ENCODE measurements at regions not wholly inside any gene's neighbourhood (a gene's known extent, or its start where the extent isn't known, plus 50 kb on each side); places are given as distances from the start of the nearest gene placed in this dataset.

DNA sequence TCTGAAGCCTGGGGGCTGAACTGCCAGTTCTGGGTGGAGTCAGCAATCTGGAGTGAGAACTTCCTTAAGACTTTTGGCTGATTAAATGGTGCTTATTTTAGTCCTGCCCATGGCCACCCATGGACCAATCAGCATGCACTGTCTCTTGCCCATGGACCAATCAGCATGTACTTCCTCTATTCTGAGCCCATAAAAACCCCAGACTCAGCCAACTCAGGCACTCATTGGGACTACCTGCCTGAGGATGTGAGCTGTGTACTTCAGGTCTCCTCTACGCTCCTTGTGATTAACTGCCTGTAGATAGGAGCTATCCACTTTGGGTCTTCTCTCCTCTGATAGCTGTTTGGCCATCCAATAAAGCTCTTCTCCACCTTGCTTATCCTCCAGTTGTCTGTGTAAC lies 342.3 kb upstream of the CCDC179 start:
- no peak for TF ChIP-seq CTCF (IDR thresholded peaks at IDR 0.05; ENCODE audit: control extremely low read depth, extremely low read depth)
- 94 to 100% methylated on average over 1 of the region's 1 CpG for WGBS, 2 donors
- H3K4me3 ChIP-seq: no peak overlapping the region
- ATAC-seq (ENCODE audit: insufficient read depth, low FRiP score) (no peak), DNase-seq (no peak)
- H3K4me1 ChIP-seq (ENCODE audit: control insufficient read depth in 5 of 5, insufficient read depth in 5 of 5, low read length in 5 of 5): no peaks in the 10 kb centered on the region
- no peak overlapping the region for H3K9ac ChIP-seq (ENCODE audit: insufficient read depth in 1 of 2, low read length in 2 of 2)
- H3K27me3 ChIP-seq (ENCODE audit: control insufficient read depth in 3 of 3, insufficient read depth in 3 of 3, low read length in 2 of 3): no peaks in the 10 kb centered on the region
- no peaks in the 10 kb centered on the region for H3K36me3 ChIP-seq (ENCODE audit: control insufficient read depth in 4 of 4, insufficient read depth in 4 of 4, low read length in 4 of 4)
- H3K9me3 ChIP-seq (ENCODE audit: control insufficient read depth in 4 of 4, insufficient read depth in 3 of 4, low read length in 3 of 4): peaks cover 0 to 18% (median 3%) of the 10 kb centered on the region in 4 donors
- no peak overlapping the region for H3K27ac ChIP-seq (ENCODE audit: low read depth in 1 of 2, low read length in 1 of 2)

DNA sequence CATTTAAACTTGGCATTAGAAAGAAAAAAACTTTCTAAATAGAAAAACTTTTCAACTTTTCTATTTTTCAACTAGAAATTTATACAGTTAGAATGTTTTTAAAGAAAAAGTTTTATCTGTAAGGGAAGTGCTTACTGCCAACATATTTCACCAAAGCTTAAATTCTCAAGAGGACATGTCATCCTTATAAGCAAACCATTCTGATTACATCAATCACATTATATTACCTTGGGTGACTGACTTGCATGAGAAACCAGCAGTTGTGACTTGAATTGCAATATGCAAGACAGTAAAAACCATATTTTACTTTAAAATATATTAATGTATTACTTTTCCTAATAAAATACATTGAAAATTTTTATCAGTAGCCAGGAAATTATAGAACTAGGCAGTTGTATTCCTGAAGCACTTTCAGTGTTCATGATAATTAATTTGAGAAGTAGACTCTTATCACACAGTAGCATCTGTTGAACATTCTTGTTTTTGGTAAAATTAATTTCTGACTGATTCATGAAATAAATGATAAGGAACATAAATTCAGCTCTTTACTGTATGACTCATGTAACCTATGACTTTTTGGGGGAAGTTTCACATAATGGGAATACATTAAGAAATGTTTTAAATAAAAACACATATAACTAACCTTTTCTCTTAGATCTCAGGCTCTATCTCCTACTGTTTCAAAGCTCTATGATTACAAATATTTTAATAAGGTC lies 345.0 kb upstream of the CCDC179 start:
- H3K9ac ChIP-seq (ENCODE audit: insufficient read depth in 1 of 2, low read length in 2 of 2): no peak overlapping the region
- no peaks in the 10 kb centered on the region for H3K36me3 ChIP-seq (ENCODE audit: control insufficient read depth in 4 of 4, insufficient read depth in 4 of 4, low read length in 4 of 4)
- ATAC-seq (ENCODE audit: insufficient read depth, low FRiP score): no peak
- peaks cover 0 to 18% (median 3%) of the 10 kb centered on the region in 4 donors for H3K9me3 ChIP-seq (ENCODE audit: control insufficient read depth in 4 of 4, insufficient read depth in 3 of 4, low read length in 3 of 4)
- no peak for DNase-seq
- H3K4me3 ChIP-seq: no peak overlapping the region
- no peaks in the 10 kb centered on the region for H3K4me1 ChIP-seq (ENCODE audit: control insufficient read depth in 5 of 5, insufficient read depth in 5 of 5, low read length in 5 of 5)
- H3K27me3 ChIP-seq (ENCODE audit: control insufficient read depth in 3 of 3, insufficient read depth in 3 of 3, low read length in 2 of 3): no peaks in the 10 kb centered on the region
- TF ChIP-seq CTCF (IDR thresholded peaks at IDR 0.05; ENCODE audit: control extremely low read depth, extremely low read depth): no peak
- no peak overlapping the region for H3K27ac ChIP-seq (ENCODE audit: low read depth in 1 of 2, low read length in 1 of 2)

GRCh38 chr11:23206741-23207336 lies 346.6 kb upstream of the CCDC179 start:
- no peaks in the 10 kb centered on the region for H3K36me3 ChIP-seq (ENCODE audit: control insufficient read depth in 4 of 4, insufficient read depth in 4 of 4, low read length in 4 of 4)
- DNase-seq (no peak), ATAC-seq (ENCODE audit: insufficient read depth, low FRiP score) (no peak)
- no peak overlapping the region for H3K4me3 ChIP-seq
- peaks cover 0 to 18% (median 4%) of the 10 kb centered on the region in 4 donors for H3K9me3 ChIP-seq (ENCODE audit: control insufficient read depth in 4 of 4, insufficient read depth in 3 of 4, low read length in 3 of 4)
- H3K27me3 ChIP-seq (ENCODE audit: control insufficient read depth in 3 of 3, insufficient read depth in 3 of 3, low read length in 2 of 3): no peaks in the 10 kb centered on the region
- TF ChIP-seq CTCF (IDR thresholded peaks at IDR 0.05; ENCODE audit: control extremely low read depth, extremely low read depth): no peak
- no peak overlapping the region for H3K9ac ChIP-seq (ENCODE audit: insufficient read depth in 1 of 2, low read length in 2 of 2)
- no peak overlapping the region for H3K27ac ChIP-seq (ENCODE audit: low read depth in 1 of 2, low read length in 1 of 2)
- H3K4me1 ChIP-seq (ENCODE audit: control insufficient read depth in 5 of 5, insufficient read depth in 5 of 5, low read length in 5 of 5): no peaks in the 10 kb centered on the region

Measured in lung (tissue), 11 donors.